Liver (tissue), 7 donors: ENCODE measurements at regions not wholly inside any gene's neighbourhood (a gene's known extent, or its start where the extent isn't known, plus 50 kb on each side); places are given as distances from the start of the nearest gene placed in this dataset.
"Not testable (repeated sequence)": the region's sequence is repeated elsewhere in the genome, so short reads cannot be mapped to it uniquely, and the experiment has no call there.

Experiments
- DNase-seq: peaks from one replicate; pipeline ENCODE4 v3.0.0-alpha.2; 2017; ENCODE audit warnings: low spot score
- H3K27ac ChIP-seq, 2 donors: one replicate each; pipeline ENCODE4 v1.7.0; 2013; ENCODE audit warnings: inconsistent platforms in 2 of 2, low read length in 2 of 2, control low read depth in 1 of 2, low read depth in 1 of 2, mild to moderate bottlenecking in 1 of 2
- H3K27me3 ChIP-seq, 4 donors: one replicate each; pipeline versions ENCODE4 v1.6.1 to v1.7.0; 2013; ENCODE audit warnings: low read length in 3 of 4, inconsistent platforms in 1 of 4, mild to moderate bottlenecking in 1 of 4, moderate library complexity in 1 of 4; ENCODE audit not compliant: control insufficient read depth in 4 of 4, insufficient read depth in 4 of 4
- H3K36me3 ChIP-seq, 4 donors: one replicate each; pipeline versions ENCODE4 v1.6.1 to v1.7.0; 2013; ENCODE audit warnings: low read length in 3 of 4, mild to moderate bottlenecking in 3 of 4, low read depth in 1 of 4, moderate library complexity in 1 of 4; ENCODE audit not compliant: control insufficient read depth in 4 of 4, insufficient read depth in 3 of 4
- H3K4me1 ChIP-seq, 4 donors: one replicate each; pipeline versions ENCODE4 v1.6.1 to v1.7.0; 2013; ENCODE audit warnings: low read length in 3 of 4, mild to moderate bottlenecking in 3 of 4, moderate library complexity in 1 of 4; ENCODE audit not compliant: control insufficient read depth in 4 of 4, insufficient read depth in 4 of 4
- H3K4me3 ChIP-seq, 3 donors: one replicate each; pipeline versions ENCODE4 v1.6.1 to v1.7.0; 2013; ENCODE audit warnings: low read length in 3 of 3, control low read depth in 1 of 3, low read depth in 1 of 3, mild to moderate bottlenecking in 1 of 3
- H3K9ac ChIP-seq, 2 donors: one replicate each; pipeline ENCODE4 v1.7.0; 2013; ENCODE audit warnings: low read length in 2 of 2, mild to moderate bottlenecking in 2 of 2, moderate library complexity in 2 of 2, control low read depth in 1 of 2, low read depth in 1 of 2
- H3K9me3 ChIP-seq, 4 donors: one replicate each; pipeline versions ENCODE4 v1.6.1 to v1.7.0; 2013; ENCODE audit warnings: low read length in 3 of 4; ENCODE audit not compliant: control insufficient read depth in 4 of 4
- EGR1 ChIP-seq, 2 donors: IDR thresholded peaks; 2 replicates each; pipeline ENCODE4 v1.6.1; 2016 to 2018; ENCODE audit warnings: antibody characterized with exemption in 2 of 2, low read depth in 2 of 2
- FOXA1 ChIP-seq: IDR thresholded peaks from 2 replicates; pipeline ENCODE4 v1.6.1; 2016; ENCODE audit warnings: antibody characterized with exemption
- FOXA2 ChIP-seq: IDR thresholded peaks from 2 replicates; pipeline ENCODE4 v1.6.1; 2016; ENCODE audit warnings: antibody characterized with exemption
- HNF4A ChIP-seq, 2 donors: conservative IDR thresholded peaks; 2 replicates each; pipeline ENCODE4 v1.6.1; 2016; ENCODE audit warnings: antibody characterized with exemption in 2 of 2, mild to moderate bottlenecking in 2 of 2
- JUND ChIP-seq, 2 donors: IDR thresholded peaks; 2 replicates each; pipeline ENCODE4 v1.6.1; 2016; ENCODE audit warnings: antibody characterized with exemption in 2 of 2
- MAX ChIP-seq: IDR thresholded peaks from 2 replicates; pipeline ENCODE4 v1.6.1; 2016; ENCODE audit warnings: antibody characterized with exemption
- RXRA ChIP-seq, 2 donors: IDR thresholded peaks; 2 replicates each; pipeline ENCODE4 v1.6.1; 2017 to 2018; ENCODE audit warnings: antibody characterized with exemption in 2 of 2, mild to moderate bottlenecking in 1 of 2
- SP1 ChIP-seq: IDR thresholded peaks from 2 replicates; pipeline ENCODE4 v1.6.1; 2018; ENCODE audit warnings: antibody characterized with exemption, mild to moderate bottlenecking
- YY1 ChIP-seq: IDR thresholded peaks from 2 replicates; pipeline ENCODE4 v1.6.1; 2016; ENCODE audit warnings: antibody characterized with exemption, mild to moderate bottlenecking
- WGBS: extraction: QIAGEN DNeasy Blood & Tissue Kit; methylation state at CpG from one replicate; pipeline ENCODE4 v1.1.7; 2013; 5-methylcytosine and 5-hydroxymethylcytosine counted together
- TF ChIP-seq, protein P1 (sequence below): IDR thresholded peaks from 2 replicates; pipeline ENCODE4 v1.6.1; 2016; ENCODE audit warnings: antibody characterized with exemption, mild to moderate bottlenecking
- donor health status: healthy.
- donor health status: healthy.
- donor health status: healthy.
- donor health status: healthy.

GRCh38 chr5:34245813-34246212, 202.8 kb upstream of the C1QTNF3 start:
- not testable (repeated sequence) for H3K4me3 ChIP-seq, H3K4me1 ChIP-seq, H3K36me3 ChIP-seq, H3K9me3 ChIP-seq, H3K9ac ChIP-seq, H3K27me3 ChIP-seq
- peak; percentile 24 for DNase-seq
- peak overlapping the region; percentile 72 to 76 for H3K27ac ChIP-seq
- WGBS = 22% methylated on average over 2 of the region's 2 CpGs
- TF ChIP-seq JUND (IDR thresholded peaks at IDR 0.05) (peak in 1 of 2 donors; percentile 58), SP1 (peak; percentile 41), RXRA (IDR thresholded peaks at IDR 0.05) (peak in 1 of 2 donors; percentile 63), HNF4A (conservative IDR thresholded peaks at IDR 0.05) (peak; percentile 45 to 53), FOXA1 (peak; percentile 90), YY1 (peak; percentile 60), EGR1 (IDR thresholded peaks at IDR 0.05; ENCODE audit: low read depth in 2 of 2) (peak in 1 of 2 donors; percentile 22), MAX (peak; percentile 29), FOXA2 (peak; percentile 94)
- TF ChIP-seq, protein P1, sequence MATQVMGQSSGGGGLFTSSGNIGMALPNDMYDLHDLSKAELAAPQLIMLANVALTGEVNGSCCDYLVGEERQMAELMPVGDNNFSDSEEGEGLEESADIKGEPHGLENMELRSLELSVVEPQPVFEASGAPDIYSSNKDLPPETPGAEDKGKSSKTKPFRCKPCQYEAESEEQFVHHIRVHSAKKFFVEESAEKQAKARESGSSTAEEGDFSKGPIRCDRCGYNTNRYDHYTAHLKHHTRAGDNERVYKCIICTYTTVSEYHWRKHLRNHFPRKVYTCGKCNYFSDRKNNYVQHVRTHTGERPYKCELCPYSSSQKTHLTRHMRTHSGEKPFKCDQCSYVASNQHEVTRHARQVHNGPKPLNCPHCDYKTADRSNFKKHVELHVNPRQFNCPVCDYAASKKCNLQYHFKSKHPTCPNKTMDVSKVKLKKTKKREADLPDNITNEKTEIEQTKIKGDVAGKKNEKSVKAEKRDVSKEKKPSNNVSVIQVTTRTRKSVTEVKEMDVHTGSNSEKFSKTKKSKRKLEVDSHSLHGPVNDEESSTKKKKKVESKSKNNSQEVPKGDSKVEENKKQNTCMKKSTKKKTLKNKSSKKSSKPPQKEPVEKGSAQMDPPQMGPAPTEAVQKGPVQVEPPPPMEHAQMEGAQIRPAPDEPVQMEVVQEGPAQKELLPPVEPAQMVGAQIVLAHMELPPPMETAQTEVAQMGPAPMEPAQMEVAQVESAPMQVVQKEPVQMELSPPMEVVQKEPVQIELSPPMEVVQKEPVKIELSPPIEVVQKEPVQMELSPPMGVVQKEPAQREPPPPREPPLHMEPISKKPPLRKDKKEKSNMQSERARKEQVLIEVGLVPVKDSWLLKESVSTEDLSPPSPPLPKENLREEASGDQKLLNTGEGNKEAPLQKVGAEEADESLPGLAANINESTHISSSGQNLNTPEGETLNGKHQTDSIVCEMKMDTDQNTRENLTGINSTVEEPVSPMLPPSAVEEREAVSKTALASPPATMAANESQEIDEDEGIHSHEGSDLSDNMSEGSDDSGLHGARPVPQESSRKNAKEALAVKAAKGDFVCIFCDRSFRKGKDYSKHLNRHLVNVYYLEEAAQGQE = peak; percentile 37

- not testable (repeated sequence) for H3K9ac ChIP-seq, H3K9me3 ChIP-seq, DNase-seq, H3K27me3 ChIP-seq, H3K4me3 ChIP-seq, H3K27ac ChIP-seq, H3K4me1 ChIP-seq, H3K36me3 ChIP-seq
These were observed 215.6 kb upstream of the C1QTNF3 start for GRCh38 chr5:34258598-34258997.

- not testable (repeated sequence) for H3K4me3 ChIP-seq, H3K36me3 ChIP-seq, H3K27me3 ChIP-seq, H3K27ac ChIP-seq, H3K9me3 ChIP-seq, H3K4me1 ChIP-seq, H3K9ac ChIP-seq, DNase-seq
- 62% methylated on average over 3 of the region's 4 CpGs for WGBS
These were observed 218.0 kb upstream of the C1QTNF3 start for GRCh38 chr5:34261020-34261419.

DNA sequence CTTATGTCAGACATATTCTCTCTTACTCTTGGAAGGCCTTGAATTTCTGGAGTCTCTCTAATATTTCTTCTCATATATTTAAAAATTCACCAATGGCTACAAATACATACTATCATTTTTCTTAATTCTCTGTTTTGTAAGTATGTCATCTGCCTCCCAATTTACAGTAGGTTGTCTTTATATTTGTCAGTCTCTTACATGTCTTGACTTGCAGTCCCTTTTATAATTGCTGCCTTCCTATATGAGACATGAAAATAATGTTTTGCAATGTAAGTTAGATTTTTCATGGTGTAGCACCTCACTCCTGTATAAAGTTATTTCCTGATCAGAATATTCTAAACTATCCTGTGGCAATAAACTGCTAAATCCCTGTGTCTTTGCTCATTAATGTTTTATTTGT, 223.1 kb upstream of the C1QTNF3 start:
- H3K4me3 ChIP-seq, H3K9ac ChIP-seq, H3K27ac ChIP-seq, H3K27me3 ChIP-seq, H3K4me1 ChIP-seq, H3K9me3 ChIP-seq, H3K36me3 ChIP-seq, DNase-seq: not testable (repeated sequence)

- not testable (repeated sequence) for H3K27me3 ChIP-seq, H3K36me3 ChIP-seq, H3K9me3 ChIP-seq
These were observed 253.7 kb upstream of the C1QTNF3 start for GRCh38 chr5:34296759-34297158.

GRCh38 chr5:34329201-34329600, 286.2 kb upstream of the C1QTNF3 start:
- H3K4me3 ChIP-seq, DNase-seq, H3K9me3 ChIP-seq, H3K27ac ChIP-seq, H3K27me3 ChIP-seq, H3K36me3 ChIP-seq, H3K9ac ChIP-seq, H3K4me1 ChIP-seq: not testable (repeated sequence)
- 66% methylated on average over 2 of the region's 2 CpGs for WGBS

More at GRCh38 chr5:34296759-34297158, 253.7 kb upstream of the C1QTNF3 start:
- 36% methylated on average over 1 of the region's 1 CpG for WGBS
- not testable (repeated sequence) for H3K27ac ChIP-seq, H3K4me1 ChIP-seq, H3K9ac ChIP-seq, DNase-seq, H3K4me3 ChIP-seq
